Activated CD4-positive, CD25-positive, alpha-beta regulatory T cell treated with anti-CD3 and anti-CD28 coated beads, Interleukin-2, amount 50 U/mL, for 16 hours (primary cell): ENCODE measurements at regions not wholly inside any gene's neighbourhood (a gene's known extent, or its start where the extent isn't known, plus 50 kb on each side); places are given as distances from the start of the nearest gene placed in this dataset.
A peak's percentile ranks its signal among the peaks of the same experiment; 100 is the strongest.

ENCODE experiments used
- DNase-seq: peaks from one replicate; pipeline ENCODE4 v3.0.0-alpha.2; 2020; ENCODE audit warnings: low read depth, low spot score

DNA sequence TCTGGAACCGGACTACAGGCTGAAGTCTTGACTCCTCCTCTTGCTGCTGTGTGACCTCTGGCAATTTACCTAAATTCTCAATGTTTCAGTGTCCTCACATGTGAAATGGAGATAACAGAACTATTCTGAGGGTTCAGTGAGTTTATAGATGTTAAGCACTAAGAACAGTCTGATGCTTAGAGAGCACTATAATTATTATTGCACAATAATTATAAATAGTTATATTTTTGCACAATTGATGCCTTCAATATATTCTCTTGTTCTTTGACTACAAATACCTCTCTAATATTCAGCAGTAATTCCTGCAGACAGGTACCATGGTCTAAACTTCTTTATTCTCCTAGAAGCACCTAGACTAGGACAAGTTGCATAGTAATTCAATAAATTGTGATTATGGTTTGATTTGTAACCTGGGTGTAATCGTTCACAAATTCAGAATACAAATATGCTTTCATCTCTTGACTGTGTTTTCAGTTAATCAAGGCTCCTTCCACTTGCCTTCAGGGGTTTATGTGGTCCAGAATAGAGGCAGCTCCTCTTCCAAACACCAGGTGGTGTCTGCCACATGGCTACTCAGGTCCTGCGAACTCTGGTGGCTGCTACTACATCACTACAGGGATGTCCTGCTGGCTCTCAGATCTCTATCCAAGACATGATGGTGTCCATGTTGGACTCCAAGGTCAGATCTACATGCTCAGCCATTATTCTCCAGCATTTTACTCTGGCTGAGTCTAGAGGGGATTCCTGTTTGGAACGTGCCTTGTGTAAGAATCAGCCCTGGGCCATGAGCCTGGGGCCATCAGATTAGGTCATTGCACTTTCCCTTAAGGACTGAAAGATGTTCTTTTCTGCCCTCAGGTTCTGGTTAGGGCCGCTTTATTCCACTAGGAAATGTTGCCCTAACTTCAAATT is 103.4 kb downstream of the QRFPR start:
- no peak for DNase-seq

DNA sequence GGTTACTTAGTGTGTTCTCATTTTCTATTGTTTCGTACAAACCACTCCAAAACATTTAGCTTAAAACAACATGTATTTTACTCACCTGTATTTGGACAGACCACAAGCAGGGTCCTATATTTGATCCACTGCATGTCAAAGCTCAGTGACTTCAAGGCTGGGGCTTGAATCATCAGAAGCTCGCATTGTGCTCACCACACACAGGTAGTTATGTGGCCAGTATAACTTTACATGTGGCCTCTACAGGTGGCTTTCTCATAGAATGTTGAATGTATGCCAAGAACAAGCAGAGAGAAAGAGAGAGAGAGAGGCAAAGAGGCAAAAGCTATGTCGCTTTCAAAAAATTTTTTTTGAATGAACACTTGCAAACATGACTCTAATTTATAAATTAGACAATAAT is 107.6 kb downstream of the QRFPR start:
- no peak for DNase-seq

DNA sequence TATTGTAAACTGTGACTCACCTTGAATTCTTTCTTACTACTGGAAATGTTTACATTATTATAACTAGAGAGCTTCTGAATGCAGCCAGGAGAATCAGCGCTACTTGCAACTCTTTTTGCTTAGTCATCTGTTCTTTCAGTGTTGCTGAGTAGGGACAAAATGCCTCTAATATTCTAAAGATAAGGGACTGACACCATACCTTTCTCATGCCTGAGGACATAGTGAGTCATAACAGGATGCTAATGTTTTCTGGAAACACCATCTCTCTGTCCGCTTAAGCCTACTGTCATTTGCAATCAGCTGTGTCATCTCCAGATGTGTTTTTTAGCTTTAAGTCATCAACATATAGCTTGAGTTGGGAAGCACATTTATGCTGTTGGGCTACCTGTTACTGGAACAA is 108.3 kb downstream of the QRFPR start:
- no peak for DNase-seq

DNA sequence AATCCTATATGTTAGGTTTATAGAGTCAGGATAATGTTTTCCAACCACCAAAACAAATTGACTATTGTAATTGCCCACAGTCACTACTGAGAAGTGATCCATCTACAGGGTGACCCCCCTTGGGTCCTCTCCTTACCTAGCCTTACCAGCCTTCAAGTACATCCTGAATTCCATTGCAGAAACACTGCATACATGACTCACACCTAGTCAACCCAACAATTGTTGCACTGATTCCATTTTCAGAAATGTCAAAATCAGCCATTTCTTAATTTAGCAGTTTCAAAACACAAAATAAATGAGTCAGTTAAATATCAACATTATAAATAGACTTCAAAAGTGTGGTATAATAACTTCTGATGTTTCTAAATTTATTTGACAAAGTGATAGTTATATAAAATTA is 106.3 kb upstream of the TNIP3 start:
- no peak for DNase-seq

DNA sequence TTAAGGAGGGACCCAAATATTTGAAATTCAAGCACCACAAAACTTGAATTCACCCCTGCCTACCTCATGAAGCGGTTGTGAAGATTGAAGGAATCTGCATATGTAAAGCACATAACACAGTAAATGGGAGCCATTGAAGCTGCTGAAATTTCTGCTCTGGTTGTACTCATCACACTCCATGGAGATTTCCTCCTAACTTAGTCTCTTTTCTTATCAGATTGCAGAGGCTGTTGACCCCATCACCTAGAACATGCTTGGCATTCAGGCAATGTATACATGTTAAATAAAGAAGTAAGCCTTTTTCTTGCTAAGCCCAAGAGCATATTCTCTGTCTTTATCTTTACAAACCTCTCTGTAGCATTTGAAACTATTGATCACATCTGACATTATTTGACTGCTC is 104.9 kb upstream of the TNIP3 start:
- DNase-seq, result no peak

DNA sequence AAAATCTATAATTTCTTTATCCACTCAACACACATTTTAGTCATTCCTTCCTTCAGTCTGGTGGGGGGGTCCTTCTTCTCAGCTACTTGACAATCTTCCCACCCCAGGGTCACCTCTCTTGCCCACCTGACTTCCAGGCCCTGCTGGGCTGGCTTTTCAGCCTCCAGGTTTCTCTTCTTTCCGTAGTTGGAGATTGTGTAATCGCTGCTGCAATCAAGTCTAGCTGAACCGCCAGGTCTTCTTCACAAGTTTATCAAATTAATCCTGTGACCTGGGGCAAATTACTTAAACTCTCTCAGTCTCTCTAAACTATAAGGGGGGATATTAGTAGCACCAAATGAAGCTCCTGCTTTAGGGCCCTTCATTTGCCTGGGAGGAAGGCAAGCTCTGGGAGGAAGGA is 102.9 kb upstream of the TNIP3 start:
- no peak for DNase-seq

DNA sequence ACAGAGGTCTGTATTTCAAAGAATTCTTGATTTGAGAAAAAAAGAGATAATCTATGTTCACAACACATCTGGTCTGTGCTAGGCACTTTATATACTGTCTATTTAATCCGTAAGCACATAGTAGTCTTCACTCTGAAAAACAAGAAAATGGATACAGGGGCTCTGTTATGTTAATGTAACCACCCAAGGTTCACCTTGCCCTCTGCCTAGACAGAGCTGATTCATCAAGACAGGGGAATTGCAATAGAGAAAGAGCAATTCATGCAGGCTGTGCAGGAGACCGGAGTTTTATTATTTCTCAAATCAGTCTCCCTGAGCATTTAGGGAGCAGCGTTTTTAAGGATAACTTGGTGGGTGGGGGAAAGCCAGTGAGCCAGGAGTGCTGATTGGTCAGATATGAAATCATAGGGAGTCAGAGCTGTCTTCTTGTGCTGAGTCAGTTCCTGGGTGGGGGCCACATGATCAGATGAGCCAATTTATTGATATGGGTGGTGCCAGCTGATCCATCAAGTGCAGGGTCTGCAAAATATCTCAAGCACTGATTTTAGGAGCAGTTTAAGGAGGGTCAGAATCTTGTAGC is 92.9 kb upstream of the TNIP3 start:
- no peak for DNase-seq

DNA sequence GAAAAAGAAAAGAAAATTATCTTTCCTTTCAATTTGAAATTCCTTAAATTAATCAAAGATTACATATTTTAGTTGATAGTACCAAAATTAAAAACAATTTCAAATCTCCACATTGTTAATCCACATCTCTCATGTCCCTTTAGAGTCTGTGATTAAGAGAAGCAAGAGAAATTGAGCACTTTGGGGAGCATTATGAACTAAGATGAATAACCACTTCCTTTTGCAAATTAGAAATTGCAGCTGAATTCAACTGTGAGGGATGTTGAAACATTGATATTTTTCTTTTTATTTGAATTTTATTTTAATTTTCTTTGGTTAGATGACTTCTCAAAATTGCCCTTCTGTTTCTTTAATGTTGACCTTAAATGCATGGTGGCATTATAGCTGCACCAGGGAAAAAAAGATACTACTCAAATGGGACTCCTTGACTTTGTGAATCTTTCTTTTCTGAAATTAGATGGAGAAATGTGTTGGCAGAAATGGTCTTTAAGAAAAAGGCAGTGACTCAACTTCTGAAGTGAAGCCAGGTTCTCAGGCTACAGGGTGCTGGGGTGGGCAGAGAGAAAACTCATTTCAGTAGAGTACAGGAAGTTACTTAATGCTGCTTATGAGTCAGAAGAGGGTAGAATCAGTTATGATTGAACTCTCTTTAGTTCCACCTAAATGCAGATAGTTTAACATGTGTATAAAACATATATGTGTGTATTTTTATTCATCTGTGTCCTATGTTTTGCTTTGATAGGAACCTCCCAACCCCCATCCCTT is 92.0 kb upstream of the TNIP3 start:
- DNase-seq, result peak; percentile 26

DNA sequence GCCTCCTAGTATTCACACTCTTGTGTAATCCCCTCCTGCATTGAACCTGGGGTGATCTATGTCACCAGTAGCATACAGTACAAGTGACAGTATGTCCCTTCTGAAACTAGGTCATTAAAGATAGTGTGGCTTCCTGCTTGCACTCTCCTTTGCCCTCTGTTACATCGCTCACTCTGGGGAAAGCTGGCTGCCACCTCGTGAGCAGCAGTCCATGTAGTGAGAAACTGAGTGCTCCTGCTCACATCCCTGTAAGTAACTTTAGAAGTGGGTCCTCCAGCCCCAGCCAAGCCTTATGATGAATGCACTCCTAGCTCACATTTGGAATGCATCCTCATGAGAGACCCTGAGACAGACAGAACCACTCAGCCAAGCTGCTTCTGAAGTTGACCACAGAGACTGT is 89.8 kb upstream of the TNIP3 start:
- no peak for DNase-seq

DNA sequence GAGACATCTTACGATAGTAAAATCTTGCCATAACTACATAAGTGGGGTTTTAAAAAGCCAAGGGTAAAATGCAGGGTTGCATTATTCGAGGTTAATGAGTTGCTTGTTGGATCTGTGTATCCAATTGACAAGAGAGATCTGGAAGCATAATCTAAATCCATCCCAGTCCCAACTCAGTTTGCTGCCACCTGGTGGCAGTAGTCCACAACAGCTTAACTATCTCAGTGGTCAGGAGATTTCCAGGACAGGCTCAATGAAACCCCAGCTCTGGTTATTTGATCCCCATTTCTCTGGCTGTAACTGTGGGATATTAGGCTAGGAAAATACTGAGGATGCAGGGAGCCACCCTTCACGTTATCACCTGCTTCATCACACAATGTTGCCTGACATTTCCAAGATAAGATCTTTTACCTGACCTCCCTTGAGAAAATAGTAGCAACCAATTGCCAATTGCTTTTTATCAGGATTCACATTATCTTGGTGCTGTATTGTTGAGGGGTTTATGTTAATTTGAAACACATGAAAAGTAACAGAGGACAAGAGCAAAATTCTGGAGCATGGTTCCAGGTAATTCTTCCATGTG is 88.2 kb upstream of the TNIP3 start:
- peak; percentile 36 for DNase-seq

DNA sequence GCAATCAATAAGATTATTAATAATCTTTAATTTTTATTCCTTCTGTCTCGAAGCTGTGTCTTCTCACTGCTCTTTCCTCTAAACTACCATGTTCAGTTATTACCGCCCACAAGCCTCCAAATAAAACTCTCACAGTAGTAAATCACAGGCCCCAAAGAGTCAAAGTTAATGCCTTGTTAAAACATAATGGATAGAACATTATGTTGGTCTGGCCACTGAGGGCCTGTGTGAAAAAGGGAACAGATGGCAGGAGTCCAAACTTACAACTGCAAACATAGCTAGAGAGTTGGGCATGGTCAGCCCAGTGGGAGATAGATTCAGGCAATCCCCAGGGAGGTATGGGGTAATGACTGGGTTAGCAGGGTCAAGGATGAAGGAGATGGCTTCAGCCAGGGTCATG is 84.6 kb upstream of the TNIP3 start:
- DNase-seq, result no peak

DNA sequence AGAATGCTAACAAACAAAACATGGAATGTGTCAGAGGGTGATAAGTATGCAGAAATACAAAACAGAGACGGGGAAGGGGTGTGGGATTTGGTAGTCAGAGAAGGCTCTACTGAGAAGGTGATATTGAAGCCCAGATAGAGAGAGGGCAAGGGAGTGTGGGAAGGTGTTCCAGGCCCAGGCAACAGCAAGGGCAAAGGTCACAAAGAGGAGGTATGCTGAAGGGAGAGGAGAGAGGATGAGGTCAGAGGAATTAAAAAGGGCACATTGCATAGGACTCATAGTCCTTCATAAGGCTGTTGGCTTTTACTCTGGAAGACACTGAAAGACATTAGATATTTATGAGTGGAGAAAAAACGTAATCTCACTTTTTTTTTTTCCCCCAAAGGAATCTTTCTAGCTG is 82.6 kb upstream of the TNIP3 start:
- DNase-seq, result no peak

DNA sequence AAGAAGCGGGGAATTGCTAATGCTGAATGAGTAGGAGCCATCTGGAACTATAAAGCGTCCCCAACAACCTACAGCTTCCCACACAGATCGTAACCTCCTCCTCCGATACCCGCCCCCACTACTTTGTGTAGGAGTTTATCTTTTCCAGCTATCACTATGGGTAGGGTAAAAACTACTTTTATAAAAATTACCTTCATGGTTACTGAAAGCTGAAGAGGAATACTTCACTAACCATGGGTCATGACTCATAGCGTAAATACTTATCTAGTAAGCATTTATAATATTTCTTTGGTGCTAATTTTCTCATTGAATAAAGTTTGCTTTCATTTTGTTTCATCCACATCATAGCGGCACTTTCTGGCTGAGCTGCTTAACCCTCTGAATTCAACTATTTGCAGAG is 79.4 kb upstream of the TNIP3 start:
- no peak for DNase-seq

DNA sequence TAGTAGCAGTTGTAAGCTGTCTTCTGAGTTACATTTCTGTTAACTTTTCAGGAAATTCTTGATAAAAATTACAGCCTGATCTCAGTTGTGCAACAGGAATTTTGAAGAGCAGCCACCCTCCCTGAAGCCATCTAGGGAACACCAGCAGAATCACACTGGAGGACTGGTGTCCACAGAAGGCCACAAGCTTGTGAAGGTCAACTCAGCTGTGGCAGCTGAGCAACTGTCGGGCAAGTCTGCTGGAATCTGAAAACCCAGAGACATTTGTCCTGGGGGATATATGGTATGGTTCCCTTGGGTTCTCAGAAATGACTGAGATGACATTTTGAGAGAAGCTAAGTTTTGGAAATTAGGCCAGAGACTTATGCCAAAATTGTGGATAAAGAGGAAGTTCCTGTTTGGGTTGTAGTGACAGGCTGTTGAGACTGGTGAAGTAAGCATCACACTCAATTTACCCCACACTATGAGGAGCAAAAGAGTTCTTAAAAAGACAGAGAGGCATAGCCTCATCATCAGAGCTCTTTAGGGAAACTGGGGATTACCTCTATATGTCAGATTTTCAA is 78.1 kb upstream of the TNIP3 start:
- DNase-seq, result no peak

DNA sequence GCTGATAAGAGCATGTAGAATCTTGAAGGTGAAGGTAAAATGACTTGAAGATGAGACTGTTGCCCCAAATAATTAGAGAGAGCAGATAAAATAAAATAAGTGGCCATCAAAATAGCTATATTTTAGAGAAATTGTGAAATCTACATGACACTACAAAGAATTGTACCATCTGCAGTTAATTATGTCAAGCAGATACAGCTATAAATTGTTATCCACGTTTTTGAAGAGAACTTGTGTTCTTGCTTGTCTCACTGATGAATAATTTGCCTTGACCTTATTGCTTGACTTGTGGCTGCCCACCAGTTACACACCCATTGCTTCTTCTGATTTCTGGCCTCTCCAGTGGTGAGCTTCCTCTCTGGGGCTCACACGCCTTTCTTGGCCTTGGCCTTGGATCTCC is 75.8 kb upstream of the TNIP3 start:
- DNase-seq, result no peak

DNA sequence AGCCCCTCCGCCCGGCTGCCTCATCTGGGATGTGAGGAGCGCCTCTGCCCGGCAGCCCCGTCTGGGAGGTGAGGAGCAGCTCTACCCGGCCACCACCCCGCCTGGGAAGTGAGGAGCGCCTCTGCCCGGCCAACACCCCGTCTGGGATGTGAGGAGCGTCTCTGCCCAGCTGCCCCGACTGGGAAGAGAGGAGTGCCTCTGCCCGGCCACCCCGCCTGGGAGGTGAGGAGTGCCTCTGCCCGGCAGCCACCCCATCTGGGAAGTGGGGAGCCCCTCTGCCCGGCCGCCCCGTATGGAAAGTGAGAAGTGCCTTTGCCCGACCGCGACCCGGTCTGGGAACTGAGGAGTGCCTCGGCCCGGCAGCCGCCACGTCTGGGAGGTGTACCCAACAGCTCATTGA is 74.3 kb upstream of the TNIP3 start:
- no peak for DNase-seq

DNA sequence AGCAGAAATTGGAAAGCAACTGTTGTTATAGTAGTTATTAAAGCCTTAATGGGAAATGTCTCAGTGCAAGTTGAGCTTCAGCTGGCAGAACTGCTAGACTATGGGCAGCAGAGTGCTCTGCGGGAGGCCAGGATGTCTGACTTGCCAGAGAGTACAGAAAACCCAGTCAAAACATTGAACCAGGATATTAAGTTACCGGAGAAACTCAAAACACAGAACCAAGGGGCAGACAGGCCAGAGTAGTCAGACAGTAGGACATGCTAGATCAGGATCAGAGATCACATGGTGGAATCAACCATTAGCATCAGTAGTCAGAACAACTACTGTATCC is 72.9 kb upstream of the TNIP3 start:
- DNase-seq, result no peak

DNA sequence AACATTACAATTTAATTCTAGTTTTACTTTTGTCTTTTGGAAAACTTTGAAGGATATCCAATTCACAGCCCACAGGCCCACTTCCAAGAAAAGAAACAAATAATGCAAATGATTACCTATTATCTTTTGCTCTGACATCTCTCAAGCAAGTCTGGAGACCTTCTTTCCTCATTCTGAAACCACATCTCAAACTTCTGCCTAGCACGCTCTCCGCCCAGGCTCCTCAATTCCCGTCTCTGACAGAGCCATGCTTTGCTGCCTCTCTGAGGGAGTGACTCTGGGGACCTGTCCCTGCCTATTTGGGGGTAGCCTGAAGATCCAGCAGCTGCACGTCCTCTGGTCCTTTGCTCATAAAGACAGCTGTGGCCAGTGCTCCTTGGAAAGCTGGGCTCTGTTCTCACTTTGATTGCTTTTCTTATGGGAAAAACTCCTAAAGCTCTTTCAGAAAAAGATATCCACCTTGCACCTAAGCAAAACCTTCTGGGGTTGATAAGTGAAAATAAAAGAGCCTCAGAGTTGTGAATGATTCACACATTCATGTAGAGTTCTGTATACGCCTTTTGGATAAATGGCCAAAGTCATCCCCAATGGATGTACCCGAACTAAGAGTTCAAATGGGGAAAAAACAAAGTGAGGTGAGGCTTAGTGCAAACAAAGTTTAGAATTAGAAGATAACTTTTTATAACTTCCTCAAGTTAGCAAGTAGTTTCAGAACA is 72.4 kb upstream of the TNIP3 start:
- DNase-seq, result no peak

DNA sequence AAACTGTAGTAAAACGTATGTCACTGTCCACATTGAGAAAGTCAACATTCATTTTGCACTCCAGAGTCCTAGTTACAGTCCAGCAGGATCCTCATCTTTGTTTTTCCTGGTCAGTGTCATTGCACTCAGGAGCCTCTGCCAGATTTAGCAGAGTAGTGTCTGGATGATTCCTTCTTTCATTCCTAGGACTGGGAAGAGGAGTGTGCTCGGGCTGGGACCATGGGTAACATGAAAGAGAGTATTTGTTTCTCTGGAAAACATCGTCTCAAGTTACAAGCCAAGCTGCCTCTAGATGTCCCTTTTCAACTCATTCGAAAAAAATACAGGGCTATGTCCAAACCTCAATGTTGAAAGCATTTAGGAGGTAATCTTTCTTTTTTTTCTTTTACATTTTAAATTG is 69.9 kb upstream of the TNIP3 start:
- no peak for DNase-seq

DNA sequence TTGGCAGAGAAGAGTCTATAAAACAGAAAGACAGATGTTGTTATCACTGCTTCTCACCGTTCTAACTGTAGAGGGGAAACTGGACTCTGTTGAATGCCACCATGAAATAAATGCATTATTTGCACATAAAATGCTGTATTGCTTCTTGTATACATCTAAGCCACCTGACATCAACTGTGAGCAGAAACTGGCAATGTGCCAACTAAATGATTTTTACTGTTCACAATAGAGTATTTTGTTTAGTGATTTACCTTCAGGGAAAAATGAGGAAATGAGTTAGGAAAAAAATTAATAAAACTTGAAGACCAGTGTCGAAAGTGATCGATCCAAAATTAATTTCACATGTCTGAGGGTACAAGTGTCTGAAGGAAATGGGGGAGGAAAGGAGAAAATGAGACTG is 65.9 kb upstream of the TNIP3 start:
- DNase-seq, result no peak

DNA sequence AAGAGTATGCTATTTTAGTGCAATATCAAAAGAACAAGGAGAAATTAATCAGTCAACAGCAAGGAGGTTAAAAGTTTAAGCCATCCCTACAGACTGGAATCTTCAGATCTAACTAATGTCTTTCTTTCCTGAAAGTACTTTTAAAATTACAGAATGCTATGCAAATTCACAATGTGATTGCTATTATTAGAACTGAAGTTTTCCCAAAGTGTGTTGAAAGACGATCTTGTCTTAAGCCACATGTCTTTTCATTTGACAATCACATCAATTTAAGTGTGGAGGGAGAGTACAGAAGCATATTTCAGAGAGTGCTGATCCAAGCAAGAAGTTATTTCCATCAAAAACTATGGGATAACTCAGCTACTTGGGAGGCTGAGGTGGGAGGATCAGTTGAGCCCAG is 64.7 kb upstream of the TNIP3 start:
- DNase-seq, result no peak
